GM12878 (cell line): ENCODE measurements at regions not wholly inside any gene's neighbourhood (a gene's known extent, or its start where the extent isn't known, plus 50 kb on each side); places are given as distances from the start of the nearest gene placed in this dataset.

ENCODE experiments used
- ATF2 ChIP-seq: IDR thresholded peaks from 2 replicates; pipeline ENCODE4 v1.6.1; 2012; ENCODE audit warnings: low read length, inconsistent platforms
- CBFB ChIP-seq: IDR thresholded peaks from 2 replicates; pipeline ENCODE4 v1.6.1; 2016; ENCODE audit warnings: antibody characterized with exemption, low read depth
- CEBPB ChIP-seq, 2 experiments: fragments of 150-350 bp in 1 of 2; IDR thresholded peaks; 2 replicates each; pipeline ENCODE4 v1.6.1; 2012 to 2014; ENCODE audit warnings: low read depth in 2 of 2, low read length in 2 of 2, borderline replicate concordance in 1 of 2, inconsistent platforms in 1 of 2
- CTCF ChIP-seq, 3 experiments: IDR thresholded peaks in 2 of 3; conservative IDR thresholded peaks in 1 of 3; 2 replicates each; pipeline ENCODE4 v1.5.1; 2011; ENCODE audit warnings: low read depth in 3 of 3, low read length in 3 of 3, mild to moderate bottlenecking in 3 of 3, control low read depth in 2 of 3, moderate library complexity in 2 of 3, inconsistent platforms in 1 of 3, mixed read lengths in 1 of 3; ENCODE audit not compliant: control insufficient read depth in 2 of 3, insufficient read depth in 1 of 3; ENCODE audit errors: extremely low read depth in 1 of 3
- EZH2 ChIP-seq: IDR thresholded peaks from 2 replicates; pipeline ENCODE4 v1.6.1; 2012; ENCODE audit warnings: low read depth, mild to moderate bottlenecking, control low read depth, inconsistent platforms, low read length, borderline replicate concordance; ENCODE audit not compliant: control insufficient read depth
- GABPA ChIP-seq: IDR thresholded peaks from 2 replicates; pipeline ENCODE4 v1.6.1; 2014; ENCODE audit warnings: antibody characterized with exemption, low read depth, mild to moderate bottlenecking, inconsistent platforms
- KDM1A ChIP-seq: fragments of 200-600 bp; sonication (generic); IDR thresholded peaks from 2 replicates; pipeline ENCODE4 v1.6.1; 2016; ENCODE audit warnings: borderline replicate concordance
- MAX ChIP-seq: IDR thresholded peaks from 2 replicates; pipeline ENCODE4 v1.6.1; 2012; ENCODE audit warnings: low read depth, low read length, improper control_type of control experiment
- POLR2A ChIP-seq: IDR thresholded peaks from 2 replicates; pipeline ENCODE4 v1.6.1; 2011; ENCODE audit warnings: low read depth, mild to moderate bottlenecking, low read length
- POLR2AphosphoS5 ChIP-seq: IDR thresholded peaks from 2 replicates; pipeline ENCODE4 v1.6.1; 2011; ENCODE audit warnings: mild to moderate bottlenecking, low read length, inconsistent platforms
- RAD21 ChIP-seq: IDR thresholded peaks from 2 replicates; pipeline ENCODE4 v1.6.1; 2011; ENCODE audit warnings: mild to moderate bottlenecking, low read depth, low read length, moderate library complexity; ENCODE audit not compliant: insufficient read depth
- SMC3 ChIP-seq: IDR thresholded peaks from 2 replicates; pipeline ENCODE4 v1.6.1; 2011; ENCODE audit warnings: low read length, improper control_type of control experiment, borderline replicate concordance
- SP1 ChIP-seq: IDR thresholded peaks from one replicate; pipeline ENCODE4 v1.6.1; 2011; ENCODE audit warnings: low read depth, low read length
- YY1 ChIP-seq: IDR thresholded peaks from 2 replicates; pipeline ENCODE4 v1.6.1; 2011; ENCODE audit warnings: low read depth, mild to moderate bottlenecking, low read length

GRCh38 chr5:29197631-29198454, 1995.6 kb upstream of the CDH6 start:
- TF ChIP-seq SP1 (no peak), CBFB (no peak), CTCF (IDR thresholded peaks at IDR 0.05 in 2 of 3, conservative IDR thresholded peaks at IDR 0.05 in 1 of 3; ENCODE audit: control insufficient read depth in 2 of 3, extremely low read depth in 1 of 3, insufficient read depth in 1 of 3, low read depth in 3 of 3, low read length in 3 of 3) (no peak), EZH2 (no peak), ATF2 (no peak), CEBPB (IDR thresholded peaks at IDR 0.05; ENCODE audit: borderline replicate concordance in 1 of 2, low read depth in 2 of 2, low read length in 2 of 2) (no peak), GABPA (no peak), MAX (no peak), SMC3 (no peak), POLR2AphosphoS5 (no peak), POLR2A (no peak), YY1 (no peak), RAD21 (no peak), KDM1A (no peak)
